D721Med (cell line): ENCODE measurements at regions not wholly inside any gene's neighbourhood (a gene's known extent, or its start where the extent isn't known, plus 50 kb on each side); places are given as distances from the start of the nearest gene placed in this dataset.

ENCODE experiments used
- DNase-seq: peaks from one replicate; pipeline ENCODE4 v3.0.0; 2011; ENCODE audit warnings: low spot score; ENCODE audit not compliant: insufficient read length
- FAIRE-seq: peaks from 2 replicates; lab custom pipeline; 2011; peaks lifted over from hg19 to GRCh38; lab: Jason Lieb, UNC
- CTCF ChIP-seq: IDR thresholded peaks from 2 replicates; pipeline ENCODE4 v1.5.1; 2012; ENCODE audit warnings: mild to moderate bottlenecking, control low read depth; ENCODE audit not compliant: insufficient read depth; ENCODE audit errors: missing control alignments

DNA sequence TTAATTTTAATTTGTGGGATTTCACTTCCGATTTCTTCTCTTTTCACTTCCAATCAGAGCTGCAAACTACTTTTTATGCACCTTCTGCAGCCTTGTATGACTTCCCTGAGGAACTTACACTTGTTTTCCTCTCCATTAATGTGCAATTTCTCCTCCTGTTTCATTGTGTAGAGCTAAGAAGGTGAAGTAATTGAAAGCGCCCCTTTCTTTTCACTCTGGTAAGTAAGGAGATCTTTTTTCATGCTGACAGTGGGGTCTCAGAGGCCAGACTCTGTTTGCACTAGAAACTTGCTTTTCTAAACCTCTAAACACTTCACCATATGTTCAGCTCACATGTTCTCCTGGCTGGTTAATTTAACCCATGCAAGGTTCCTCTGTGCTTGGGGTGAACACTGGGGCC lies 117.0 kb downstream of the FANCF start:
- TF ChIP-seq CTCF: no peak
- DNase-seq: no peak
- no peak for FAIRE-seq

DNA sequence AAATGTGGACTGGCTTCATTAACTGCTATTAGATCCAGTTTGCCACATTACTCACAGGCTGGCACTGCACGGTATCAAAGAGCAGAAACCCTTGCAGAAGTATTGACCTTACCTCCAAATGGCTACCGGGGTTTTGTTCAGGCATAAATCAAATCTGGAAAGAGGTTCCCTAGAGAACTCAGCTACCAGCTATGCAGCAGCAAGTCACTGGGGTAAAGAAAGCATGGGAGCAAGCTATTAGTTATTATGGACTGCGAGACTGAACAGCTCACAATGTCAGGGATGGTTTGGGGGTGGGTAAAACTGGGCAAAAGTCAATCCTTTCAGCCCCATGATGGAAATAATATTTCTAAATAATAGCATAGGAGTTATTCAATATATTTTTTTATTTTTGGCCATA lies 128.1 kb downstream of the FANCF start:
- TF ChIP-seq CTCF: no peak
- DNase-seq (no peak), FAIRE-seq (no peak)

- DNase-seq (no peak), FAIRE-seq (peak; percentile 53)
- TF ChIP-seq CTCF: no peak
These were observed 133.9 kb downstream of the FANCF start for GRCh38 chr11:22491555-22492225.

- TF ChIP-seq CTCF: no peak
- FAIRE-seq: no peak
- DNase-seq: no peak
These were observed 142.0 kb downstream of the SLC17A6 start for GRCh38 chr11:22479971-22480720.

GRCh38 chr11:22479208-22479607 lies 141.0 kb downstream of the SLC17A6 start:
- TF ChIP-seq CTCF: no peak
- DNase-seq (no peak), FAIRE-seq (no peak)

DNA sequence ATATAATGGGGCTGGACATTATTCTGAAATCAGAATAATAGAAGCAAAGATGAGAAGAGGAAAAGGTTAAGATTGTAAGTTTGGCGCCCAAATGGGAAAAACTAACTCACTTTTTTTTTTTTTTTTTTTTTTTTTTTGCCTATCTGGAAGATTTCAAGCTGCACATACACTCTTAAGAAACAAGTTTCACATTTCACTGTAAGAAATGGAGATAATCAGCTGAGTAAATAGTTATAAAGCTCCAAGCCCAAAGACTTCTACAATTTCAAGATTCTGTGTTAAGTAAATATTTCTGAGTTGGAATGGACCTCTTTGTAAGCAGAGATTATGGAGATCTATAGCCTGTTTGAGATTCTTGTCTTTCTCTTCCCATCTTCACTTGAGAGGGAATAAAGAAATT lies 140.0 kb downstream of the SLC17A6 start:
- TF ChIP-seq CTCF: no peak
- FAIRE-seq (no peak), DNase-seq (no peak)

DNA sequence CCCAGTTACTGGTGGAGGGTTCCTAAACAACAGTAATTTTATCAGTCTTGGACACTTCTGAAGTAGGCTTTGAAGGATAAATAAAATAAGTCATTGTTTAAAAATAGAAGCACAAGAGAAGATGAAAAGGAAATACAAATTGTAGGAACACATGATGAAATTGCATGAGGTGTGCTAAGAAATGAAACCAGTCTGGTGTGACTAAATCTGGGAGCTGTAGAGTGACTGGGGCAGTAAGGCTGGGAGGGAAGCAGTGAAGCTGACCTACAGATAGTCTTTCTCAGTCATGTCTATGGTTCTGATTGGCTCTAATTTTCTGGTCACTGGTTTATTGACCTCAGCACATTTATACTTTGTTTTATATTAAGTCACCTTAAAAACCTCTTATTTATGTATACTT lies 139.1 kb downstream of the SLC17A6 start:
- no peak for DNase-seq
- TF ChIP-seq CTCF: no peak
- FAIRE-seq: no peak
